Bronchial epithelial cell (primary cell): ENCODE measurements at regions not wholly inside any gene's neighbourhood (a gene's known extent, or its start where the extent isn't known, plus 50 kb on each side); places are given as distances from the start of the nearest gene placed in this dataset.
A peak's percentile ranks its signal among the peaks of the same experiment; 100 is the strongest.

ENCODE experiments used
- DNase-seq: peaks from one replicate; pipeline ENCODE4 v3.0.0-alpha.2; 2010; ENCODE audit warnings: low read depth
- FAIRE-seq: peaks from 2 replicates; lab custom pipeline; 2011; peaks lifted over from hg19 to GRCh38; lab: Jason Lieb, UNC
- H3K27me3 ChIP-seq: 2 replicates; pipeline ENCODE4 v1.5.1; 2011; ENCODE audit warnings: low read length; ENCODE audit not compliant: control insufficient read depth, insufficient read depth
- H3K36me3 ChIP-seq: 2 replicates; pipeline ENCODE4 v1.5.1; 2011; ENCODE audit warnings: low read length; ENCODE audit not compliant: control insufficient read depth, insufficient read depth
- H3K4me3 ChIP-seq: 2 replicates; pipeline ENCODE4 v1.5.1; 2011; ENCODE audit warnings: mild to moderate bottlenecking, low read depth, low read length, control low read depth
- CTCF ChIP-seq: IDR thresholded peaks from 2 replicates; pipeline ENCODE4 v1.5.1; 2011; ENCODE audit warnings: mild to moderate bottlenecking, moderate library complexity, low read length, control low read depth, inconsistent platforms; ENCODE audit not compliant: insufficient read depth, severe bottlenecking

GRCh38 chr5:89864941-89865340 is 544.6 kb downstream of the CETN3 start:
- no peak for FAIRE-seq
- H3K4me3 ChIP-seq = no peak overlapping the region
- no peaks in the 10 kb centered on the region for H3K27me3 ChIP-seq
- no peaks in the 10 kb centered on the region for H3K36me3 ChIP-seq
- peak; percentile 33 for DNase-seq
- no peak for TF ChIP-seq CTCF

GRCh38 chr5:89857790-89858189 is 551.8 kb downstream of the CETN3 start:
- Histone ChIP-seq H3K36me3 (no peaks in the 10 kb centered on the region), H3K4me3 (no peak overlapping the region), H3K27me3 (no peaks in the 10 kb centered on the region)
- DNase-seq = peak; percentile 29
- FAIRE-seq = no peak
- no peak for TF ChIP-seq CTCF

- no peaks in the 10 kb centered on the region for H3K27me3 ChIP-seq
- H3K4me3 ChIP-seq = no peak overlapping the region
- DNase-seq (no peak), FAIRE-seq (no peak)
- TF ChIP-seq CTCF = no peak
- H3K36me3 ChIP-seq = no peaks in the 10 kb centered on the region
Observed at GRCh38 chr5:89855417-89855816, 554.1 kb downstream of the CETN3 start.

- no peak for FAIRE-seq
- no peak overlapping the region for H3K4me3 ChIP-seq
- TF ChIP-seq CTCF = no peak
- DNase-seq = no peak
- H3K27me3 ChIP-seq = no peaks in the 10 kb centered on the region
- no peaks in the 10 kb centered on the region for H3K36me3 ChIP-seq
Observed at GRCh38 chr5:89851911-89852310, 557.6 kb downstream of the CETN3 start.

GRCh38 chr5:89850513-89850865 is 559.1 kb downstream of the CETN3 start:
- TF ChIP-seq CTCF = no peak
- Histone ChIP-seq H3K4me3 (no peak overlapping the region), H3K27me3 (no peaks in the 10 kb centered on the region), H3K36me3 (no peaks in the 10 kb centered on the region)
- FAIRE-seq (no peak), DNase-seq (no peak)

- FAIRE-seq = no peak
- no peak for DNase-seq
- no peak overlapping the region for H3K4me3 ChIP-seq
Observed at GRCh38 chr5:89849830-89850512, 559.6 kb downstream of the CETN3 start.

More at GRCh38 chr5:89849830-89850512, 559.6 kb downstream of the CETN3 start:
- TF ChIP-seq CTCF = no peak
- Histone ChIP-seq H3K36me3 (no peaks in the 10 kb centered on the region), H3K27me3 (no peaks in the 10 kb centered on the region)
